Endodermal cell (in vitro differentiated cells): ENCODE measurements at regions not wholly inside any gene's neighbourhood (a gene's known extent, or its start where the extent isn't known, plus 50 kb on each side); places are given as distances from the start of the nearest gene placed in this dataset.

Experiments used
- DNase-seq: peaks from one replicate; pipeline ENCODE4 v3.0.0-alpha.2; 2017
- H3K27ac ChIP-seq: 2 replicates; pipeline ENCODE4 v1.5.1; 2013; ENCODE audit warnings: mild to moderate bottlenecking, low read depth, low read length, moderate library complexity
- H3K27me3 ChIP-seq: 2 replicates; pipeline ENCODE4 v1.6.1; 2013; ENCODE audit warnings: mild to moderate bottlenecking, low read length, moderate library complexity; ENCODE audit not compliant: insufficient read depth, control insufficient read depth, poor library complexity, severe bottlenecking
- H3K36me3 ChIP-seq: 2 replicates; pipeline ENCODE4 v1.7.0; 2013; ENCODE audit warnings: mild to moderate bottlenecking, low read length, moderate library complexity; ENCODE audit not compliant: control insufficient read depth, insufficient read depth
- H3K4me1 ChIP-seq: one replicate; pipeline ENCODE4 v1.7.0; 2013; ENCODE audit warnings: low read length; ENCODE audit not compliant: control insufficient read depth, insufficient read depth
- H3K4me3 ChIP-seq: 2 replicates; pipeline ENCODE4 v1.5.1; 2013; ENCODE audit warnings: mild to moderate bottlenecking, low read length, moderate library complexity
- H3K9ac ChIP-seq: 2 replicates; pipeline ENCODE4 v1.6.1; 2013; ENCODE audit warnings: mild to moderate bottlenecking, low read length, moderate library complexity; ENCODE audit not compliant: poor library complexity, severe bottlenecking; ENCODE audit errors: extremely low read depth
- H3K9me3 ChIP-seq: 2 replicates; pipeline ENCODE4 v1.6.1; 2013; ENCODE audit warnings: mild to moderate bottlenecking, low read length, moderate library complexity; ENCODE audit not compliant: control insufficient read depth
- H3K27ac Mint-ChIP-seq: 2 replicates; pipeline ENCODE4 v1.8.0; 2020; ENCODE audit warnings: mixed read lengths
- H3K27me3 Mint-ChIP-seq: 2 replicates; pipeline ENCODE4 v1.8.0; 2021; ENCODE audit warnings: mild to moderate bottlenecking, mixed read lengths; ENCODE audit not compliant: insufficient read depth
- H3K36me3 Mint-ChIP-seq: 2 replicates; pipeline ENCODE4 v1.8.0; 2020; ENCODE audit warnings: low read depth, mixed read lengths
- H3K4me1 Mint-ChIP-seq: 2 replicates; pipeline ENCODE4 v1.8.0; 2020; ENCODE audit warnings: mixed read lengths
- H3K4me3 Mint-ChIP-seq: 2 replicates; pipeline ENCODE4 v1.8.0; 2020; ENCODE audit warnings: mild to moderate bottlenecking, moderate library complexity, mixed read lengths
- H3K9me3 Mint-ChIP-seq: 2 replicates; pipeline ENCODE4 v1.8.0; 2020; ENCODE audit warnings: mild to moderate bottlenecking, mixed read lengths
- WGBS, 2 experiments: methylation state at CpG; one replicate each; pipeline versions ENCODE4 v1.1.5 to v1.1.7; 2013; ENCODE audit warnings: missing lambda C conversion rate in 2 of 2, mixed read lengths in 1 of 2; ENCODE audit not compliant: insufficient coverage in 1 of 2, insufficient read length in 1 of 2; 5-methylcytosine and 5-hydroxymethylcytosine counted together
- TF ChIP-seq, protein P1 (sequence below): fragments of 200-600 bp; sonication (generic); conservative IDR thresholded peaks from 2 replicates; pipeline ENCODE4 v1.5.0; 2021; ENCODE audit warnings: antibody characterized with exemption, mild to moderate bottlenecking

DNA sequence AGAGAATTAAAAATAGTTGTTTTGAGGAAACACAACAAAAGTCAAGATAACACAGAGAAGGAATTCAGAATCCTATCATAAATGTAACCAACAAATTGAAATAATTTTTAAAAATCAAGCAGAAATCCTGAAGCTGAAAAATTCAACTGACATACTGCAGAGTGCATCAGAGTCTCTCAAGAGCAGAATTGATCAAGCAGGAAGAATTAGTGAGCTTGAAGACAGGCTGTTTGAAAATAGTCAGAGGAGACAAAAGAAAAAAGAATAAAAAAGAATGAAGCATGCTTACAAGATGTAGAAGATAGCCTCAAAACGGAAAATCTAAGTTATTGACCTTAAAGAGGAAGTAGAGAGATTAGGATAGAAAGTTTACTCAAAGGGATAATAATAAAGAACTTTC lies 65.8 kb upstream of the PPP2R5C start:
- H3K27me3 Mint-ChIP-seq: peaks cover 61% of the 10 kb centered on the region
- 70% methylated on average over 1 of the region's 1 CpG; no CpG with 5 or more reads in 1 of the 2 experiments for WGBS, 2 experiments
- no peaks in the 10 kb centered on the region for H3K9me3 Mint-ChIP-seq
- Histone ChIP-seq H3K9ac (no peak overlapping the region), H3K4me1 (no peaks in the 10 kb centered on the region), H3K27me3 (peaks cover 17% of the 10 kb centered on the region), H3K4me3 (no peak overlapping the region), H3K9me3 (peaks cover 15% of the 10 kb centered on the region), H3K36me3 (no peaks in the 10 kb centered on the region), H3K27ac (no peak overlapping the region)
- TF ChIP-seq, protein P1, sequence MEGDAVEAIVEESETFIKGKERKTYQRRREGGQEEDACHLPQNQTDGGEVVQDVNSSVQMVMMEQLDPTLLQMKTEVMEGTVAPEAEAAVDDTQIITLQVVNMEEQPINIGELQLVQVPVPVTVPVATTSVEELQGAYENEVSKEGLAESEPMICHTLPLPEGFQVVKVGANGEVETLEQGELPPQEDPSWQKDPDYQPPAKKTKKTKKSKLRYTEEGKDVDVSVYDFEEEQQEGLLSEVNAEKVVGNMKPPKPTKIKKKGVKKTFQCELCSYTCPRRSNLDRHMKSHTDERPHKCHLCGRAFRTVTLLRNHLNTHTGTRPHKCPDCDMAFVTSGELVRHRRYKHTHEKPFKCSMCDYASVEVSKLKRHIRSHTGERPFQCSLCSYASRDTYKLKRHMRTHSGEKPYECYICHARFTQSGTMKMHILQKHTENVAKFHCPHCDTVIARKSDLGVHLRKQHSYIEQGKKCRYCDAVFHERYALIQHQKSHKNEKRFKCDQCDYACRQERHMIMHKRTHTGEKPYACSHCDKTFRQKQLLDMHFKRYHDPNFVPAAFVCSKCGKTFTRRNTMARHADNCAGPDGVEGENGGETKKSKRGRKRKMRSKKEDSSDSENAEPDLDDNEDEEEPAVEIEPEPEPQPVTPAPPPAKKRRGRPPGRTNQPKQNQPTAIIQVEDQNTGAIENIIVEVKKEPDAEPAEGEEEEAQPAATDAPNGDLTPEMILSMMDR: no peak
- H3K4me1 Mint-ChIP-seq: no peaks in the 10 kb centered on the region
- DNase-seq: no peak
- no peak overlapping the region for H3K27ac Mint-ChIP-seq
- H3K4me3 Mint-ChIP-seq: no peak overlapping the region
- H3K36me3 Mint-ChIP-seq: no peaks in the 10 kb centered on the region

DNA sequence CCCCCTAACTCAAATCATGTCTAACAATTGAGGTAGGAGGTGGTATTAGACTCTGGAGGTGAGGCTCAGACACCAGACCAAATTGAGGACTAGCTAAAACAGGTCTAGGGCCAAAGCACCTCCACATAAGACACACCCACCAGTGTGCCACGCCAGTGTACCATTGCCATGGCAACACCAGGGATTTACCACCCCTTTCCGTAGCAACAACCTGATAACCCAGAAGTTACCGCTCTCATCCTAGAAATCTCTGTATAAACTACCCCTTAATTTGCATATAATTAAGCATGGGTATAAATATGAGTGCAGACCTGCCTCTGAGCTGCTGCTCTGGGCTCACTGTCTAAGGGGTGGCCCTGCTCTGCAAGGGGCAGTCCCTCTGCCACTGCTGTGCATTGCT lies 57.4 kb upstream of the PPP2R5C start:
- Mint-ChIP-seq H3K27ac (no peak overlapping the region), H3K27me3 (peaks cover 53% of the 10 kb centered on the region), H3K4me1 (peaks cover 3% of the 10 kb centered on the region), H3K4me3 (no peak overlapping the region), H3K36me3 (no peaks in the 10 kb centered on the region), H3K9me3 (peaks cover 14% of the 10 kb centered on the region)
- H3K9me3 ChIP-seq: peaks cover 13% of the 10 kb centered on the region
- no peak overlapping the region for H3K4me3 ChIP-seq
- H3K27ac ChIP-seq: no peak overlapping the region
- no peaks in the 10 kb centered on the region for H3K36me3 ChIP-seq
- no peak overlapping the region for H3K9ac ChIP-seq
- DNase-seq: no peak
- TF ChIP-seq, protein P1: no peak
- WGBS, 2 experiments: 96% methylated on average over 3 of the region's 3 CpGs; no CpG with 5 or more reads in 1 of the 2 experiments
- H3K4me1 ChIP-seq: no peaks in the 10 kb centered on the region
- peaks cover 11% of the 10 kb centered on the region for H3K27me3 ChIP-seq

DNA sequence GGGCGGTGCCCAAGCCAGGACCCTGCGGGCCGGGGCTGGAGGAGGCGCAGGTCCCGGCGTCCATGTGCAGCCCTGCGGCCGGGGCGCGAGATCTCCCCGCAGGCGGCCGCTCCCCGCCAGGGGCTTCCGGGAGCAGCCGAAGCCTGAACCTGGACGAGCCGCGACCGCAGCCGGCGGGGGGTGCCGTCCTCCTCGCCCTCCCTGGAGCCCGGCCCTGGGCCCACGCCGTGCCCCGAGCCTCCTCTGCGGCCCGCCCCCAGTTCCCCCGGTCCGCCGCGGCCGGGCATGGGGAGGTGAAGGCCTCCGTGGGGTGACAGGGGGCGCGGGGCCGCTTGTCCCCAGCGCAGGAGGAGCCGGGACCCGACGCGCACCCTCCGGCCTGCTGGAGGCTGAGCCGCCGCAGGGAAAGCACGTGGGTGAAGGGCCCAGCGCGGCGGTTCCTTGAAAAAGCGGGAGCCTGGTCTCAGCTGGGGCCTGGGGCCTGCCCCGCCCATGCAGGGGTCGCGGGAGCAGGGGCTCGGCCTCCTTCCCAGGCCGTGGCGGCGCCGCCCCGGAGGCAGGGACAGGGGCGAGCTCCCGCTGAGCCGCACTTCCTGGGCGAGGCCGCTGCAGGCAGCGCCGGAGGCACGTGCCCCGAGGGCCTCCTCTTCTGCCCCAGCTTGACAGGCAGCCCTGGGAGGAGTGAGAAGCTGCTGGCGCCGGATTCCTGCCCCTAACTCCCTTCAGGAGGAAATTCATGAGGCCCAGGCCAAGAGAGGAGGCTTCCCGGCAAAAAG lies 55.6 kb upstream of the PPP2R5C start:
- no peak overlapping the region for H3K4me3 ChIP-seq
- no peak overlapping the region for H3K27ac ChIP-seq
- H3K9ac ChIP-seq: no peak overlapping the region
- TF ChIP-seq, protein P1: no peak
- H3K27me3 ChIP-seq: peaks cover 11% of the 10 kb centered on the region
- H3K4me1 Mint-ChIP-seq: peaks cover 7% of the 10 kb centered on the region
- no peaks in the 10 kb centered on the region for H3K36me3 ChIP-seq
- no peak overlapping the region for H3K27ac Mint-ChIP-seq
- no peaks in the 10 kb centered on the region for H3K36me3 Mint-ChIP-seq
- peaks cover 13% of the 10 kb centered on the region for H3K9me3 ChIP-seq
- peaks cover 14% of the 10 kb centered on the region for H3K9me3 Mint-ChIP-seq
- DNase-seq: peak; percentile 86
- WGBS, 2 experiments: 51 to 58% methylated on average over 8 to 73 of the region's 73 CpGs
- H3K27me3 Mint-ChIP-seq: peaks cover 43% of the 10 kb centered on the region
- H3K4me3 Mint-ChIP-seq: no peak overlapping the region
- H3K4me1 ChIP-seq: peaks cover 2% of the 10 kb centered on the region
